GM20431 (cell line): ENCODE measurements at regions not wholly inside any gene's neighbourhood (a gene's known extent, or its start where the extent isn't known, plus 50 kb on each side); places are given as distances from the start of the nearest gene placed in this dataset.
"Not testable (repeated sequence)": the region's sequence is repeated elsewhere in the genome, so short reads cannot be mapped to it uniquely, and the experiment has no call there.

Source experiments
- in situ Hi-C: fragments of 300-500 bp; cut with MseI, MboI; formaldehyde crosslinking; loops from one replicate; pipeline ENCODE4 v1.15.0; 2020; ENCODE audit warnings: low sequenced_read_pairs; ENCODE audit not compliant: unreplicated experiment

DNA sequence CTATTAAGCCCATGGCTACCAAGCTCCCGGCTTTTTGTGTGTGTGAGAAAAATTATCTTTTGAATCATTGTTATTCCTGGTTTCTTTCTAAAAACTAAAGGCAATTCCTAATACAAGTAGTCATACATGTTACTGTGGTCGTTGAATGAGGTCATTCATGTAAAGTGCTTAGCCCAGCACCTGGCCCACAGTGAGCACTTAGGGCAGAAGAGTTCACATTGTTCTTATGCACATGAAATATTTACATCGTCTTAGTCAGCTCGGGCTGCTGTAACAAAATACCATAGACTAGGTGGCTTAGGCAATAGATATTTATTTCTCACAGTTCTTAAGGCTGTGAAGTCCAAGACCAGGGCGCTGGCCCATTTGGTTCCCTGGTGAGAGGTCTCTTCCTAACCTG is 216.1 kb downstream of the SHQ1 start:
- in situ Hi-C loops, result no loop called here

DNA sequence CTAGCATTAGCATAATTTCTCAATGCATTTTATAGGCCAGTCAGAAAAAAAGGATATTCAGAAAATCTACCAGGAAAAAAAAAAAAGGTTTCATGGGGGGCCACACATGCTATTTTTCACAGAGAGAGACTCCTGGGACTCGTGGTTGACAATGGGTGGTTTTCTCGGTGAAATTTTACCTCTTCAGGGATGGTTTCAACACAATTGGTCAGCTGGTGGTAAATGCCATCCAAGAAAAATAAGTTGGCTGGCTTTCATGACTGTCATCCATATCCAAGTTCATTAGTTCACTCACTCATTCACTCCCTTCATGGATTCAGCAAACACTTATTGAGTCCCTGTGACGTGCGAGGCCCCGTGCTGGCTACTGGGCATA is 217.3 kb downstream of the SHQ1 start:
- in situ Hi-C loops, result no loop called here

DNA sequence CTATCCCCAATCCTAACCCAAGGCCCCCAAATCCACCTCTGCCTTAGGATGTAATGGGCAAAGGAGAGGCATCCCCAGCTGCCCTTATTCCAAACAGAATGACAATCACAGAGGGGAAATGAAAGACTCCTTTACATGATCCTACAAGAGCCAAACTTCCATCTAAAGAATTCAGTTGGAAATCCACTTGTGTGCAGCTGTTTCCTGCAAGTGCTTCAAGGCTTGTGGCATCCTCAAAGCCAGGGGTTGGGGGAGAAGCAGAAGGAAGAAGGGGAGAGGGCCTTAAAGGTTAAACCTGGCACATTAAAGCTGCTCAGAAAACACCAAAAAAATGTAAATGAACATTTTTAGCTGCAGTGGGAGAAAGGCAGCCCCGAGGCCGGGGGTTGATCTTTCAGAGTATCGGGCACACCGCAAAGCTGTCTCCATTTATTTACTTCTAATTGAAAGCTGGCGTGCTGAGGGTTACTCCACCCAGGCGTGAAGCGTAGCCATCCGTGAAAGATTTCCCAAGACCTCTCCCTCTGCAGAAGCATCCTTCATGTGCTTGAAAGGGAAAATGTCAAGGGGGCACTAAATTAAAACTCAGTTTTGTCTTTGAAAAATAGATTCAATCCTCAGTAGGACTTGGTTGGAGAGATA is 217.8 kb downstream of the SHQ1 start:
- in situ Hi-C loops, result no loop called here

- in situ Hi-C loops, result no loop called here
Observed at GRCh38 chr3:72629191-72629631, 219.0 kb downstream of the SHQ1 start.

DNA sequence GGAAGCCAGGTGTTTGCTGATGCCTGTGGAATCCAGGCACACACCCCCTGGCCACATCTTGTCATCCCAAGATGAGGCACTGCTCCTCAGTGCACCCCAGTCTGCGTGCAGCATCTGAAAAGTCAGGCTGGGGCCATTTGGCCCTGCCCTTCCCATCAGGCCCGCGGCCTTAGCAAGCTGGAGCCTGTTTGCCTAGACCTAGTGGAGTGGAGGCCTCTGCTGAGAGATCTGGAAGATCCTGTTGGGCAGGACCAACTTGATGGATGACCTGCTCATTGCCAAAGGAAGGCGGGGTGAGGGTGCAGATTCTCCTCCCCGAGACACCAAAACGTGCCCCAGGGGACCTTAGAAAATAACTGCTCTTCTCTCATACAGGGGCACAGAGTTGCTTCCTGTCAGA is 220.2 kb downstream of the SHQ1 start:
- in situ Hi-C loops, result no loop called here

DNA sequence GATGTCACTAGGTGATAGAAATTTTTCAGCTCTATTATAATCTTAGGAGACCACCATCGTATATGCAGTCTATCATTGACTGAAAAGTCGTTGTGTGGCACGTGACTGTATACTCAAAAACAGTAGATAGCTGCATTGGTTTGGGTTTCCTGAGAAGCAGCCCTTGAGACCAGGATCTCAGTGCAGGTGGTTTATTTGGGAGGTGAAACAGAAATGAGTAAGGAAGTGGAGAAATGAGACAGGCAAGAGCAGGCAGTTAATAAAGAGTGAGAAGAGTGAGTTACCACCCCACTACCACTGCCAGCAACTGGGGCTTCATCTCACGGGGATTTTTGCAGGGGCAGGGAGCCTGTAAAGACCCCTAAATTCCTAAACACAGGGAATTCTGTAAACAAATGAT is 221.0 kb downstream of the SHQ1 start:
- in situ Hi-C loops, result no loop called here

- in situ Hi-C loops, result no loop called here
Observed at GRCh38 chr3:72625602-72626337, 222.5 kb downstream of the SHQ1 start.

- in situ Hi-C loops, result no loop called here
Observed at GRCh38 chr3:72624656-72625055, 223.6 kb downstream of the SHQ1 start.

DNA sequence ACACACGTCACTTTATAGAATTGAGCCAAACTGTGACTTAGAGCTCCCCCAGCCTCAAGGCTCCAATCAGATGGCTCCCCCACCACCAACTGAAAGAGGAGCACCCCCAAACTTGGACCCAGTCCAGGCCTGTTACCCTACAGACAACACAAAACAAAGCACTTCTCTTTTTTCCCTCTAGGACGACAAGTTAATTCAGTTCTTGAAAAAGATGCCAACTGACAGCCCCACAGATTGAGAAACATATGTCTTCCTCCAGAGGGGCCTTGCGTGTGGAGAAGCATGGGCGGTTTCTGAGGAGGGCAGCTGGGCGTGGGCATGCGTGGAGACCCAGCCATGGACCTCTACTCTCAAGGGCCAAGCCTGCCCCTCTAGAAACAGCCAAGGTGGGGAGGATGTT is 229.5 kb downstream of the SHQ1 start:
- in situ Hi-C loops, result no loop called here

DNA sequence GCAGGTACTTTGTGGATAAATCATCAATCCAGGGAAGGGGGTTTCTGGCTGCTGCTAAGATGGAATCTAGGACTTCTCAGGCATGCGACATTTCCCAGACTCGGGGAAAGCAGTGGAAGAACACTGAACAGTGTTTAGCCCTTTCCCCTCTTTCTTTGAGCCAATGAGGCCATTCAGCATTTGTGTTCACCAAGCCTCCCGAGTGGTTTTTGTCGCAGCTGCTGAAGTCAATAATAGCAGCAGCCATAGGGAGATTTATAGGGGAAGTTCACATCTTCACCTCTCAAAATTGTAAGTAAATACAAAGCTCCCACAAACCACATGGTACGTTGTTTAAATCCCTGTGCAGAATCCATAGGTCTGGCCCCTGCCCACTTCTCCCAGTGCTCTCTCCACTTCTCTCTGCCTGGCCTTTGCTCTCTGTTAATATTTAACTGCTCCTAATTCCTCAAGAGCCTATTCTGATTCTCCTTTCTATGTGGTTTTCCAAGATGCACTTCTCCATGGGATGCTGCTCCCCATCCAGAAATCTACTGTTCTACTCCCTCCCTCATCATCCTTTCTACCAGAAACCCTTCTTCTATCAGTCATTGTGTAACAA is 230.7 kb downstream of the SHQ1 start:
- in situ Hi-C loops, result no loop called here

DNA sequence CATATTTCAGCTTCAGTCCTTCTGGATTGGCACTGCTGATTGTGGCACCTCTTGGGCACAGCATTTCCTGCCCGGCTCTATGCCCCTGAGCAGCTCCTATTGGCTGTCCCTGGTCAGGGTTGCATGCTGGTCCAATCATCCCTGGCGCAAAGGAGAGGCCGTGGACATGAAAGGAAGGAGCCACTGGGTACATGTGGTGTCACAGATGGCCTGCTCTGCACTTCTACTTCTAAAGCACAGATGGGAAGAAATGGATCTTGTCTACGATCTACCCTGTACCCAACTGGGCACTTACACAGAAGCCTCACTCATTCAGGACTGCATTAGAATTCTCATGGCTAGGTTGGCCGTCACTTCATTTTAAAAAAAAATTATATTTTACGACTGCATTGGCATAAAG is 232.5 kb downstream of the SHQ1 start:
- in situ Hi-C loops, result no loop called here

DNA sequence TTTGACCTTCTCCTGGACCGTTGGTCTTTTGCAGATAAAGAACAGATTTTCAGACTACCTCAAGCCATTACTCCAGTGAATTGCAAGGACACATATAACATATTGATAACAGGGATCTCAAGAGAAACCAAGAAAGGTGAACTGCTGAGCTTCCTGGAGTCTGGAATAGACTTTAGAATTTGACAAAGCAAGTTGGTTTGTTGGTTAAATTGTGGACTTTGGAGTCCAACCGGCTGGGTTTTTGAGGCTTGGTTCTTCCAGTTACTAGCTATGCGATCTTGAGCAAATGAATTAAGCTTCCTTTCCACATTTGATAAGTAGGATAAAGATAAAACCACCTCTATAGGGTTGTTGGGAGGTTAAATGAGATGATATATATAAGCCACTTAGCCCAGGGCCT is 233.1 kb downstream of the SHQ1 start:
- in situ Hi-C loops, result no loop called here

DNA sequence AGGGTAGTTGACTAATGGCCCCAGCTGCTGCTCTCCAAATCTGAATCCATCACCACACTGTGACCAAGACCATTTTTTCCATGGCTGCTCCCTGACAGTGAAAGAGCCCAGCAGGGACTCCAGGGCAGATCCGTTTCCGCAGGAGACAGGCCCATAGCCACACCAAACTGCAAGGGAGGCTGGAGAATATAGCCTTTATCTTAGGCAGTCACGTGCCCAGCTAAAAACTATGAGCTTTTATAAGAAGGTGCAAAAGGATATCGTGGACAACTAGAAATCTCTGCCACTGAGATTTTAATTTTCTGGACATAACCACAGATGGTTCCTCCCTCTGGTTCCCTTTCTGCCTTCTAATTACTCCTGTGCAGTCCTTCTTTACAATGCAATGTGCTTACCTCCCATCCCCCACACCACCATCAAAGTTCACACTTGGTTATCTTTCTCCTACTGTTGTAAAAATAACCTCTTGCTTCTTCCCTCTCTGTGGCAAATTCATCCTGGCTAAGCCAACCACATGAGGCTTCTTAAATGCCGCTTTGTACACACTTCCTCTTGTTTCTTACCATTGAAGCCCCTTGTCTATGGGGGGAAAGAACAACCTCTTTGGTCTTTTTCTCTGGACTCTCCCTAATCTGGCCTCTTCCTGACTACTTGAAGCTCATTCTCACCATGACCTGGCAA is 233.7 kb downstream of the SHQ1 start:
- in situ Hi-C loops, result no loop called here

DNA sequence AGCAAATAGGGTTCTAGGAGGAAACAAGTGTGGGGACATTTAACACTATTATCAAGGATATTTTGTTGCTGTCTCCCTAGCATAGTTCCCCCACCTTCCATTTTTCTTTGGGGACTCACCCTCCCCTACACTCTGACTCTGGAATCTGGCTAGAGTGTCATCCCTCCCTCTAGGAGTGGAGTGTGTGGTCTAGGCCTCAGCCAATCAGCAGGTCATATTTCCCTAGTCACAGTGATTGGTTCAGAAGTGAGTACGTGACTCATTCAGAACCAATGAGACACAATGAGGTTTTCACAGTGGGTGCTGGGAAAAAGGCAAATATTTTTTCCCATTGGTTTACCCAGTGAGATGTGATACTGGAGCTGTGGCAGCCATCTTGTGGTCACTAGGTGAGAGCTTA is 234.4 kb downstream of the SHQ1 start:
- in situ Hi-C loops, result no loop called here

- in situ Hi-C loops, result not testable (repeated sequence)
Observed at GRCh38 chr3:72609114-72609513, 239.1 kb downstream of the SHQ1 start.

GRCh38 chr3:72606005-72606800 is 242.0 kb downstream of the SHQ1 start:
- in situ Hi-C loops, result no loop called here

- in situ Hi-C loops, result no loop called here
Observed at GRCh38 chr3:72604328-72604727, 243.9 kb downstream of the SHQ1 start.

- in situ Hi-C loops, result no loop called here
Observed at GRCh38 chr3:72601983-72602750, 246.1 kb downstream of the SHQ1 start.

GRCh38 chr3:72601060-72601459 is 247.2 kb downstream of the SHQ1 start:
- in situ Hi-C loops, result no loop called here
